A549 (cell line): ENCODE measurements at regions not wholly inside any gene's neighbourhood (a gene's known extent, or its start where the extent isn't known, plus 50 kb on each side); places are given as distances from the start of the nearest gene placed in this dataset.

Experiments used
- ATAC-seq, 2 experiments: fragments of 200-7000 bp in 1 of 2; fragments of >200 bp in 1 of 2; cut with Nextera tagmentation in 1 of 2; cut with Tn5 transposase in 1 of 2; 3 replicates each; pipeline versions ENCODE4 v1.8.0 to v1.9.1; 2018 to 2020; ENCODE audit warnings: mild to moderate bottlenecking in 1 of 2, moderate library complexity in 1 of 2
- CTCF ChIA-PET: fragments of 300-600 bp; sonication (Branson Sonifier 250); formaldehyde crosslinking; extraction: SDS; loops from one replicate; lab custom pipeline; 2021; ENCODE audit warnings: antibody characterized with exemption, inconsistent platforms; lab: Yijun Ruan, JAX
- POLR2A ChIA-PET: fragments of 350-600 bp; formaldehyde crosslinking; extraction: SDS; loops from one replicate; lab custom pipeline; 2021; ENCODE audit warnings: antibody characterized with exemption, inconsistent platforms; lab: Yijun Ruan, JAX
- DNase-seq, 2 experiments: peaks; one replicate each; pipeline versions ENCODE4 v3.0.0 to v3.0.0-alpha.2; 2011 to 2016; ENCODE audit warnings: low read depth in 1 of 2, low spot score in 1 of 2
- FAIRE-seq: peaks from 2 replicates; lab custom pipeline; 2011; peaks lifted over from hg19 to GRCh38; lab: Jason Lieb, UNC
- H3K27ac ChIP-seq, 2 experiments: fragments of >200 bp; sonication (Bioruptor Twin); formaldehyde crosslinking; 3 replicates each; pipeline ENCODE4 v1.5.1; 2016 to 2017
- H3K4me1 ChIP-seq: fragments of >200 bp; sonication (Bioruptor Twin); formaldehyde crosslinking; 3 replicates; pipeline ENCODE4 v1.6.1; 2016
- H3K4me2 ChIP-seq: fragments of >200 bp; sonication (Bioruptor Twin); formaldehyde crosslinking; 3 replicates; pipeline ENCODE4 v1.6.1; 2016
- H3K4me3 ChIP-seq: fragments of >200 bp; sonication (Bioruptor Twin); formaldehyde crosslinking; 3 replicates; pipeline ENCODE4 v1.5.1; 2016
- H3K9me3 ChIP-seq: fragments of >200 bp; sonication (Bioruptor Twin); formaldehyde crosslinking; 3 replicates; pipeline ENCODE4 v1.6.1; 2016
- CEBPB ChIP-seq, 2 experiments: fragments of >200 bp in 1 of 2; sonication (Bioruptor Twin) in 1 of 2; formaldehyde crosslinking in 1 of 2; IDR thresholded peaks; 2 replicates each; pipeline ENCODE4 v1.6.1; 2012 to 2016
- EHF ChIP-seq: fragments of 250-450 bp; sonication (Bioruptor Pico); IDR thresholded peaks from 2 replicates; pipeline ENCODE4 v1.5.0; 2020; ENCODE audit warnings: mild to moderate bottlenecking
- ESRRA ChIP-seq: fragments of 150-350 bp; IDR thresholded peaks from 2 replicates; pipeline ENCODE4 v1.6.1; 2014; ENCODE audit warnings: mild to moderate bottlenecking, low read length, borderline replicate concordance
- HDAC2 ChIP-seq: fragments of 200-600 bp; sonication (generic); IDR thresholded peaks from 2 replicates; pipeline ENCODE4 v1.6.1; 2016
- HEYL ChIP-seq: fragments of 250-450 bp; sonication (Bioruptor Pico); IDR thresholded peaks from 2 replicates; pipeline ENCODE4 v1.8.0; 2021; ENCODE audit warnings: mild to moderate bottlenecking, moderate library complexity
- HOXA7 ChIP-seq: fragments of 250-450 bp; sonication (Bioruptor Pico); IDR thresholded peaks from 2 replicates; pipeline ENCODE4 v1.5.0; 2020; ENCODE audit warnings: mild to moderate bottlenecking, moderate library complexity
- HOXB13 ChIP-seq: fragments of 250-450 bp; sonication (Bioruptor Pico); IDR thresholded peaks from 2 replicates; pipeline ENCODE4 v1.5.0; 2020; ENCODE audit warnings: low read depth, mild to moderate bottlenecking, moderate library complexity
- HOXB5 ChIP-seq: fragments of 250-450 bp; sonication (Bioruptor Pico); IDR thresholded peaks from 2 replicates; pipeline ENCODE4 v1.5.0; 2020; ENCODE audit warnings: mild to moderate bottlenecking, moderate library complexity
- JUN ChIP-seq, 2 experiments: fragments of >200 bp; sonication (Bioruptor Twin); formaldehyde crosslinking; IDR thresholded peaks; 2 replicates in 1 of 2; 3 replicates in 1 of 2; pipeline ENCODE4 v1.6.1; 2016 to 2017
- KDM1A ChIP-seq: fragments of 200-600 bp; sonication (generic); IDR thresholded peaks from 2 replicates; pipeline ENCODE4 v1.6.1; 2016; ENCODE audit warnings: low read depth, mild to moderate bottlenecking
- MAFK ChIP-seq: fragments of 450-650 bp; IDR thresholded peaks from 2 replicates; pipeline ENCODE4 v1.6.1; 2014; ENCODE audit not compliant: partially characterized antibody
- NFE2L2 ChIP-seq: fragments of 150-350 bp; conservative IDR thresholded peaks from 2 replicates; pipeline ENCODE4 v1.6.1; 2014; ENCODE audit warnings: low read length
- NPAS2 ChIP-seq: fragments of 250-450 bp; sonication (Bioruptor Pico); IDR thresholded peaks from 2 replicates; pipeline ENCODE4 v1.8.0; 2022; ENCODE audit warnings: mild to moderate bottlenecking, moderate library complexity, borderline replicate concordance
- NR3C1 ChIP-seq: fragments of >200 bp; sonication (Bioruptor Twin); formaldehyde crosslinking; IDR thresholded peaks from 3 replicates; pipeline ENCODE4 v1.6.1; 2017
- PHF8 ChIP-seq: fragments of 200-600 bp; sonication (generic); IDR thresholded peaks from 2 replicates; pipeline ENCODE4 v1.6.1; 2016; ENCODE audit warnings: low read depth, mild to moderate bottlenecking, antibody characterized with exemption, moderate library complexity, borderline replicate concordance
- POLR2AphosphoS2 ChIP-seq: conservative IDR thresholded peaks from 2 replicates; pipeline ENCODE4 v1.6.1; 2012; ENCODE audit warnings: low read length, improper control_type of control experiment, inconsistent platforms
- RAD21 ChIP-seq, 2 experiments: fragments of >200 bp in 1 of 2; sonication (Bioruptor Twin) in 1 of 2; formaldehyde crosslinking in 1 of 2; IDR thresholded peaks in 1 of 2; conservative IDR thresholded peaks in 1 of 2; 2 replicates in 1 of 2; 3 replicates in 1 of 2; pipeline ENCODE4 v1.6.1; 2012 to 2018; ENCODE audit warnings: inconsistent platforms in 1 of 2
- RARB ChIP-seq: fragments of 250-450 bp; sonication (Bioruptor Pico); IDR thresholded peaks from 2 replicates; pipeline ENCODE4 v1.8.0; 2021; ENCODE audit warnings: mild to moderate bottlenecking, moderate library complexity
- RCOR1 ChIP-seq: fragments of 150-350 bp; IDR thresholded peaks from 2 replicates; pipeline ENCODE4 v1.6.1; 2014; ENCODE audit warnings: antibody characterized with exemption, low read length, low read depth
- SMC3 ChIP-seq: fragments of >200 bp; sonication (Bioruptor Twin); formaldehyde crosslinking; IDR thresholded peaks from 3 replicates; pipeline ENCODE4 v1.6.1; 2018; ENCODE audit warnings: inconsistent platforms
- SREBF2 ChIP-seq: fragments of 450-650 bp; IDR thresholded peaks from 2 replicates; pipeline ENCODE4 v1.6.1; 2014; ENCODE audit warnings: mild to moderate bottlenecking, moderate library complexity
- ZC3H11A ChIP-seq: fragments of 450-650 bp; IDR thresholded peaks from 2 replicates; pipeline ENCODE4 v1.6.1; 2014; ENCODE audit warnings: antibody characterized with exemption, mild to moderate bottlenecking
- ZSCAN20 ChIP-seq: fragments of 250-450 bp; sonication (Bioruptor Pico); IDR thresholded peaks from 2 replicates; pipeline ENCODE4 v1.8.0; 2022; ENCODE audit warnings: mild to moderate bottlenecking, moderate library complexity
- WGBS: methylation state at CpG from one replicate; pipeline ENCODE4 v1.1.6; 2017; ENCODE audit errors: missing lambda C conversion rate; 5-methylcytosine and 5-hydroxymethylcytosine counted together
- TF ChIP-seq, protein P1 (sequence below): fragments of 250-450 bp; sonication (Bioruptor Pico); IDR thresholded peaks from 2 replicates; pipeline ENCODE4 v1.5.0; 2020; ENCODE audit warnings: low read depth, mild to moderate bottlenecking, moderate library complexity
- TF ChIP-seq, protein P2 (sequence below): IDR thresholded peaks from 2 replicates; pipeline ENCODE4 v1.6.1; 2012
- TF ChIP-seq, protein P3 (sequence below): fragments of 200-600 bp; sonication (generic); IDR thresholded peaks from 2 replicates; pipeline ENCODE4 v1.6.1; 2016; ENCODE audit warnings: antibody characterized with exemption, mild to moderate bottlenecking, moderate library complexity
- TF ChIP-seq, protein P4 (sequence below): fragments of 250-450 bp; sonication (Bioruptor Pico); IDR thresholded peaks from 2 replicates; pipeline ENCODE4 v1.5.0; 2021; ENCODE audit warnings: mild to moderate bottlenecking, moderate library complexity, borderline replicate concordance
- TF ChIP-seq, protein P5 (sequence below): IDR thresholded peaks from 2 replicates; pipeline ENCODE4 v1.6.1; 2012
- TF ChIP-seq, protein P6 (sequence below): fragments of >200 bp; sonication (Bioruptor Twin); formaldehyde crosslinking; IDR thresholded peaks from 2 replicates; pipeline ENCODE4 v1.6.1; 2016

DNA sequence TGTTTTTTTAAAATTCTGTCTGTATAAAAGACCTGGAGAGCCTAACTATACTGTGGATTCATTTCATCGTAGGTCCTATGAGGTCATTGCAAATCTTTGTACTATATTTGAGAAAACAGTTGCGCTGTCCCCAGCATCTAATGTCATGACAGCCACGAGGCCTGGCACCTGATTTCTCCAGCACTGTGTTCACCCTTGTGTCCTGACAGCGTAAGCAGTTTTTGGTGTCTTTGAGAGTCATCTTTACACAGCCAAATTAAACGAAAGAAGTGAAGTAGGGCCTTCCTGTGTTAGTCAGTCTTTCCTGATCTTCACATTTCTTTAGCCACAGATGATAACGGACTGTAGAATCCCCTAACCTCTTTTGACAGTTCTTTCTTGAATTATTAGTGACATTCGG is 70.6 kb upstream of the PHACTR2 start:
- CTCF ChIA-PET = no interaction called here

DNA sequence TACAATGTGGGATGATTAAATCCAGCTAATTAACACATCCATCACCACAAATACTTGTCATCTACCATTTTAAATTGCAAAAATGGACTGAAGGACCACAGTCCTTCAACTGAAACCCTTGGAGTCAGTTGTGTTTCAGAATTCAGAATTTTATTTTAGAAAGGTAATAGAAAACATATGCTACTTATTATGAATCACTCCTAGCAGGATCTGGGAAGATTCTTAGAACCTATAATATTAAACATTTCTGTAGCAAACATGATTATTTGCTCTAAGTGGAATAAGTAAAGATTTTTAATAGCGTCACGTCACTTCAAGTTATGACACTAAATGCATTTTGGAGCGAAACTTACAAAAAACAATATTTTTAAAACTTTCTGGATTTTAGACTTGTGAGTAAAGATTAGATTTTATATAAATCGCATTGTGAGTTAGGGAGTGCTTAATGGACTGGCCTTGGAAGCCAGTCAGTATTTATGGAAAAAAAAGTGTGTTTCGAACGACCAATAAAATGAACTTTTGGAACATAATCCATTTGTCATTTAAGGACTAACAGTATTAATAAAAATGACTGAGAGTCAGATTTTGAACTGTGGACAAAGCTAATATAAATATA is 71.8 kb upstream of the PHACTR2 start:
- ATAC-seq (no peak), FAIRE-seq (no peak), DNase-seq (no peak)
- Histone ChIP-seq H3K4me3 (no peak overlapping the region), H3K27ac (no peak overlapping the region), H3K4me2 (no peak overlapping the region), H3K4me1 (no peaks in the 10 kb centered on the region), H3K9me3 (no peaks in the 10 kb centered on the region)
- ChIA-PET CTCF (interaction anchor here (1.3 kb wide), 1 partner anchor 407 kb away, joined by 3 read pairs; no protein-coding TSS in a partner anchor), POLR2A (no interaction called here)
- 82% methylated on average over 6 of the region's 6 CpGs for WGBS
- no peak for TF ChIP-seq HEYL (CRISPR knock-in tag)
- no peak for TF ChIP-seq MAFK
- no peak for TF ChIP-seq NPAS2 (CRISPR knock-in tag)
- no peak for TF ChIP-seq RAD21 (conservative IDR thresholded peaks at IDR 0.05 in 1 of 2, IDR thresholded peaks at IDR 0.05 in 1 of 2)
- no peak for TF ChIP-seq HOXA7
- no peak for TF ChIP-seq HDAC2
- no peak for TF ChIP-seq HOXB13 (CRISPR knock-in tag)
- no peak for TF ChIP-seq PHF8
- TF ChIP-seq ZC3H11A = no peak
- TF ChIP-seq, protein P1, sequence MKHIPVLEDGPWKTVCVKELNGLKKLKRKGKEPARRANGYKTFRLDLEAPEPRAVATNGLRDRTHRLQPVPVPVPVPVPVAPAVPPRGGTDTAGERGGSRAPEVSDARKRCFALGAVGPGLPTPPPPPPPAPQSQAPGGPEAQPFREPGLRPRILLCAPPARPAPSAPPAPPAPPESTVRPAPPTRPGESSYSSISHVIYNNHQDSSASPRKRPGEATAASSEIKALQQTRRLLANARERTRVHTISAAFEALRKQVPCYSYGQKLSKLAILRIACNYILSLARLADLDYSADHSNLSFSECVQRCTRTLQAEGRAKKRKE = no peak
- TF ChIP-seq POLR2AphosphoS2 = no peak
- no peak for TF ChIP-seq RARB (CRISPR knock-in tag)
- TF ChIP-seq SREBF2 = no peak
- no peak for TF ChIP-seq JUN (IDR thresholded peaks at IDR 0.05)
- no peak for TF ChIP-seq KDM1A

More for the DNA sequence above, 70.6 kb upstream of the PHACTR2 start:
- POLR2A ChIA-PET = no interaction called here
- FAIRE-seq (no peak), DNase-seq (no peak), ATAC-seq (no peak)
- H3K4me3 ChIP-seq = no peak overlapping the region
- no peaks in the 10 kb centered on the region for H3K9me3 ChIP-seq
- no peaks in the 10 kb centered on the region for H3K4me1 ChIP-seq
- H3K27ac ChIP-seq = no peak overlapping the region
- no peak overlapping the region for H3K4me2 ChIP-seq
- 74% methylated on average over 7 of the region's 7 CpGs for WGBS
- TF ChIP-seq HEYL (CRISPR knock-in tag) (no peak), NR3C1 (no peak), ZSCAN20 (no peak), HOXB13 (CRISPR knock-in tag) (no peak), ZC3H11A (no peak), EHF (CRISPR knock-in tag) (no peak), SMC3 (no peak), CEBPB (IDR thresholded peaks at IDR 0.05) (no peak), ESRRA (no peak), HOXA7 (no peak), RCOR1 (no peak), NFE2L2 (no peak), POLR2AphosphoS2 (no peak), HOXB5 (CRISPR knock-in tag) (no peak)
- TF ChIP-seq, protein P1 = no peak
- TF ChIP-seq, protein P2, sequence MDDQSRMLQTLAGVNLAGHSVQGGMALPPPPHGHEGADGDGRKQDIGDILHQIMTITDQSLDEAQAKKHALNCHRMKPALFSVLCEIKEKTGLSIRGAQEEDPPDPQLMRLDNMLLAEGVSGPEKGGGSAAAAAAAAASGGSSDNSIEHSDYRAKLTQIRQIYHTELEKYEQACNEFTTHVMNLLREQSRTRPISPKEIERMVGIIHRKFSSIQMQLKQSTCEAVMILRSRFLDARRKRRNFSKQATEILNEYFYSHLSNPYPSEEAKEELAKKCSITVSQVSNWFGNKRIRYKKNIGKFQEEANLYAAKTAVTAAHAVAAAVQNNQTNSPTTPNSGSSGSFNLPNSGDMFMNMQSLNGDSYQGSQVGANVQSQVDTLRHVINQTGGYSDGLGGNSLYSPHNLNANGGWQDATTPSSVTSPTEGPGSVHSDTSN = no peak
- TF ChIP-seq, protein P3, sequence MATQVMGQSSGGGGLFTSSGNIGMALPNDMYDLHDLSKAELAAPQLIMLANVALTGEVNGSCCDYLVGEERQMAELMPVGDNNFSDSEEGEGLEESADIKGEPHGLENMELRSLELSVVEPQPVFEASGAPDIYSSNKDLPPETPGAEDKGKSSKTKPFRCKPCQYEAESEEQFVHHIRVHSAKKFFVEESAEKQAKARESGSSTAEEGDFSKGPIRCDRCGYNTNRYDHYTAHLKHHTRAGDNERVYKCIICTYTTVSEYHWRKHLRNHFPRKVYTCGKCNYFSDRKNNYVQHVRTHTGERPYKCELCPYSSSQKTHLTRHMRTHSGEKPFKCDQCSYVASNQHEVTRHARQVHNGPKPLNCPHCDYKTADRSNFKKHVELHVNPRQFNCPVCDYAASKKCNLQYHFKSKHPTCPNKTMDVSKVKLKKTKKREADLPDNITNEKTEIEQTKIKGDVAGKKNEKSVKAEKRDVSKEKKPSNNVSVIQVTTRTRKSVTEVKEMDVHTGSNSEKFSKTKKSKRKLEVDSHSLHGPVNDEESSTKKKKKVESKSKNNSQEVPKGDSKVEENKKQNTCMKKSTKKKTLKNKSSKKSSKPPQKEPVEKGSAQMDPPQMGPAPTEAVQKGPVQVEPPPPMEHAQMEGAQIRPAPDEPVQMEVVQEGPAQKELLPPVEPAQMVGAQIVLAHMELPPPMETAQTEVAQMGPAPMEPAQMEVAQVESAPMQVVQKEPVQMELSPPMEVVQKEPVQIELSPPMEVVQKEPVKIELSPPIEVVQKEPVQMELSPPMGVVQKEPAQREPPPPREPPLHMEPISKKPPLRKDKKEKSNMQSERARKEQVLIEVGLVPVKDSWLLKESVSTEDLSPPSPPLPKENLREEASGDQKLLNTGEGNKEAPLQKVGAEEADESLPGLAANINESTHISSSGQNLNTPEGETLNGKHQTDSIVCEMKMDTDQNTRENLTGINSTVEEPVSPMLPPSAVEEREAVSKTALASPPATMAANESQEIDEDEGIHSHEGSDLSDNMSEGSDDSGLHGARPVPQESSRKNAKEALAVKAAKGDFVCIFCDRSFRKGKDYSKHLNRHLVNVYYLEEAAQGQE = no peak
- TF ChIP-seq, protein P4, sequence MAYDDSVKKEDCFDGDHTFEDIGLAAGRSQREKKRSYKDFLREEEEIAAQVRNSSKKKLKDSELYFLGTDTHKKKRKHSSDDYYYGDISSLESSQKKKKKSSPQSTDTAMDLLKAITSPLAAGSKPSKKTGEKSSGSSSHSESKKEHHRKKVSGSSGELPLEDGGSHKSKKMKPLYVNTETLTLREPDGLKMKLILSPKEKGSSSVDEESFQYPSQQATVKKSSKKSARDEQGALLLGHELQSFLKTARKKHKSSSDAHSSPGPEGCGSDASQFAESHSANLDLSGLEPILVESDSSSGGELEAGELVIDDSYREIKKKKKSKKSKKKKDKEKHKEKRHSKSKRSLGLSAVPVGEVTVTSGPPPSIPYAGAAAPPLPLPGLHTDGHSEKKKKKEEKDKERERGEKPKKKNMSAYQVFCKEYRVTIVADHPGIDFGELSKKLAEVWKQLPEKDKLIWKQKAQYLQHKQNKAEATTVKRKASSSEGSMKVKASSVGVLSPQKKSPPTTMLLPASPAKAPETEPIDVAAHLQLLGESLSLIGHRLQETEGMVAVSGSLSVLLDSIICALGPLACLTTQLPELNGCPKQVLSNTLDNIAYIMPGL = no peak
- TF ChIP-seq, protein P5, sequence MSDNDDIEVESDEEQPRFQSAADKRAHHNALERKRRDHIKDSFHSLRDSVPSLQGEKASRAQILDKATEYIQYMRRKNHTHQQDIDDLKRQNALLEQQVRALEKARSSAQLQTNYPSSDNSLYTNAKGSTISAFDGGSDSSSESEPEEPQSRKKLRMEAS = no peak
- TF ChIP-seq, protein P6, sequence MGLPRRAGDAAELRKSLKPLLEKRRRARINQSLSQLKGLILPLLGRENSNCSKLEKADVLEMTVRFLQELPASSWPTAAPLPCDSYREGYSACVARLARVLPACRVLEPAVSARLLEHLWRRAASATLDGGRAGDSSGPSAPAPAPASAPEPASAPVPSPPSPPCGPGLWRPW = no peak
